SU-DHL-6 (cell line): ENCODE measurements at regions not wholly inside any gene's neighbourhood (a gene's known extent, or its start where the extent isn't known, plus 50 kb on each side); places are given as distances from the start of the nearest gene placed in this dataset.

Source experiments
- H2AFZ ChIP-seq: fragments of 200-600 bp; sonication (generic); 2 replicates; pipeline ENCODE4 v1.6.1; 2014; ENCODE audit warnings: low read depth, mild to moderate bottlenecking, moderate library complexity, mixed read lengths, antibody characterized with exemption, low read length; ENCODE audit not compliant: severe bottlenecking
- H3F3A ChIP-seq: fragments of 200-600 bp; shearing (Covaris generic); 2 replicates; pipeline ENCODE4 v1.6.0; 2016; ENCODE audit warnings: antibody characterized with exemption, mild to moderate bottlenecking; ENCODE audit not compliant: insufficient read depth
- H3K27ac ChIP-seq: fragments of 200-600 bp; sonication (generic); 2 replicates; pipeline ENCODE4 v1.5.1; 2016; ENCODE audit warnings: low read depth, mild to moderate bottlenecking, low read length, moderate library complexity, mixed read lengths
- H3K27me3 ChIP-seq: fragments of 200-600 bp; sonication (generic), shearing (Covaris generic); 2 replicates; pipeline ENCODE4 v1.6.0; 2014; ENCODE audit warnings: mild to moderate bottlenecking, low read length
- H3K36me3 ChIP-seq: fragments of 200-600 bp; sonication (generic); 2 replicates; pipeline ENCODE4 v1.6.1; 2014; ENCODE audit warnings: mild to moderate bottlenecking, low read length, mixed read lengths
- H3K4me2 ChIP-seq: fragments of 300-600, 200-600 bp; shearing (Covaris generic), sonication (generic); 2 replicates; pipeline ENCODE4 v1.6.0; 2014; ENCODE audit warnings: low read length, low read depth, mild to moderate bottlenecking; ENCODE audit not compliant: poor library complexity, severe bottlenecking
- H3K4me3 ChIP-seq: fragments of 200-600 bp; sonication (generic); 2 replicates; pipeline ENCODE4 v1.5.1; 2014; ENCODE audit warnings: antibody characterized with exemption, low read length, mild to moderate bottlenecking, mixed read lengths; ENCODE audit not compliant: insufficient read depth, poor library complexity, severe bottlenecking
- H3K79me2 ChIP-seq: fragments of 200-600 bp; sonication (generic); 2 replicates; pipeline ENCODE4 v1.6.1; 2014; ENCODE audit warnings: mild to moderate bottlenecking, low read length, moderate library complexity; ENCODE audit not compliant: insufficient read depth
- H3K9ac ChIP-seq: fragments of 200-600 bp; sonication (generic); 2 replicates; pipeline ENCODE4 v1.7.0; 2014; ENCODE audit warnings: mild to moderate bottlenecking, low read length
- H3K9me2 ChIP-seq: fragments of 200-600 bp; sonication (generic); replicated peaks from 2 replicates; pipeline ENCODE4 v1.6.1; 2014; ENCODE audit warnings: low read length; ENCODE audit not compliant: insufficient read depth
- H3K9me3 ChIP-seq: fragments of 200-600 bp; sonication (generic); 2 replicates; pipeline ENCODE4 v1.6.1; 2014; ENCODE audit warnings: low read length, mixed read lengths; ENCODE audit not compliant: insufficient read depth
- H4K20me1 ChIP-seq: fragments of 200-600 bp; sonication (generic); 2 replicates; pipeline ENCODE4 v1.6.1; 2014; ENCODE audit warnings: low read depth, mild to moderate bottlenecking, antibody characterized with exemption, low read length, moderate library complexity, mixed read lengths
- EZH2phosphoT487 ChIP-seq: fragments of 200-600 bp; sonication (generic), shearing (Covaris generic); conservative IDR thresholded peaks from 2 replicates; pipeline ENCODE4 v1.6.1; 2018; ENCODE audit warnings: mild to moderate bottlenecking, antibody characterized with exemption, low read length, moderate library complexity, mixed read lengths
- TF ChIP-seq, protein P1 (sequence below): fragments of 200-600 bp; sonication (generic); IDR thresholded peaks from one replicate; pipeline ENCODE4 v1.5.1; 2017; ENCODE audit warnings: antibody characterized with exemption, mild to moderate bottlenecking, low read length, moderate library complexity; ENCODE audit not compliant: insufficient read depth, poor library complexity, severe bottlenecking

- Histone ChIP-seq H3K4me3 (no peak overlapping the region), H3K4me2 (no peak overlapping the region), H3K9me2 (no peaks in the 10 kb centered on the region), H3K27ac (no peak overlapping the region), H3K27me3 (no peaks in the 10 kb centered on the region), H3K9ac (no peak overlapping the region), H3K79me2 (no peaks in the 10 kb centered on the region), H2AFZ (no peak overlapping the region), H3F3A (no peaks in the 10 kb centered on the region), H4K20me1 (no peaks in the 10 kb centered on the region), H3K9me3 (no peaks in the 10 kb centered on the region), H3K36me3 (no peaks in the 10 kb centered on the region)
- TF ChIP-seq, protein P1, sequence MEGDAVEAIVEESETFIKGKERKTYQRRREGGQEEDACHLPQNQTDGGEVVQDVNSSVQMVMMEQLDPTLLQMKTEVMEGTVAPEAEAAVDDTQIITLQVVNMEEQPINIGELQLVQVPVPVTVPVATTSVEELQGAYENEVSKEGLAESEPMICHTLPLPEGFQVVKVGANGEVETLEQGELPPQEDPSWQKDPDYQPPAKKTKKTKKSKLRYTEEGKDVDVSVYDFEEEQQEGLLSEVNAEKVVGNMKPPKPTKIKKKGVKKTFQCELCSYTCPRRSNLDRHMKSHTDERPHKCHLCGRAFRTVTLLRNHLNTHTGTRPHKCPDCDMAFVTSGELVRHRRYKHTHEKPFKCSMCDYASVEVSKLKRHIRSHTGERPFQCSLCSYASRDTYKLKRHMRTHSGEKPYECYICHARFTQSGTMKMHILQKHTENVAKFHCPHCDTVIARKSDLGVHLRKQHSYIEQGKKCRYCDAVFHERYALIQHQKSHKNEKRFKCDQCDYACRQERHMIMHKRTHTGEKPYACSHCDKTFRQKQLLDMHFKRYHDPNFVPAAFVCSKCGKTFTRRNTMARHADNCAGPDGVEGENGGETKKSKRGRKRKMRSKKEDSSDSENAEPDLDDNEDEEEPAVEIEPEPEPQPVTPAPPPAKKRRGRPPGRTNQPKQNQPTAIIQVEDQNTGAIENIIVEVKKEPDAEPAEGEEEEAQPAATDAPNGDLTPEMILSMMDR, result no peak
- TF ChIP-seq EZH2phosphoT487, result no peak
Measured at GRCh38 chr14:106346084-106346483, 819.7 kb downstream of the TMEM121 start.

DNA sequence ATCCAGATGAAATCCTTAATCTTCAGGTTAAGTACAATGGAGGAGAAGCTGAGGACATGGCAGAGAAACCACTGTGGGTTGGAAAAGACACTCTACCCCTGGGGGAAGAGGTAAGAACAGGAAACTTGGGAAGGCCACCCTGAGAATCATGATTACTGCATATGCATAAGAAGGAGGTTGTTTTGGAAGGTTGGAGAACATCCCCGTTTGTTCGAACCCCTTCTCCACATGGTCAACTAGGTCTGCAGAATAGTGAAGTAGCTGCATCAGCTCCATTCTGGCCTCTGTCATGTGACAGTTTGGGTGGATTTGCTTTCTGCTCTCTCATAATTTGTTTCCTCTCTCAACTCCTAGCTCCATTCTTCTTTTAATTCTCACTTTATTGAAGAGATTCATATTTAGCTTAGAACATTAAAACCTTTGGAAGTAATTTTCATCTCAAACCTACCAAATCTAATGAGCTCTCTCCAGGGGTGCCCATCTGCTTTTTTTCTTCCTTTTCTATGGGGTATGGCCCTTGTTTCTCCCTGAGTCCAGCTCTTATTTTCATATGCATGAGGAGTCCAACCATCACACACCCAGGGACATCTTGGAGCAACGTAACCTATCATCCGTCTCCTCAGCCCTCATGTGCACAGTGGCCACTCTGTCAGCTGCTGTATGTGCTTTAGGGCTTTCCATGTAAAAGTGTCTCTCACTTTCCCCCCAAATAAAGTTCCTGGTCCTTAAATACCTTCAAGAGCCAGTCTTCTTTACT is 820.3 kb downstream of the TMEM121 start:
- H3K9me3 ChIP-seq, result no peaks in the 10 kb centered on the region
- H2AFZ ChIP-seq, result no peak overlapping the region
- no peaks in the 10 kb centered on the region for H3K27me3 ChIP-seq
- H3K4me3 ChIP-seq, result no peak overlapping the region
- no peaks in the 10 kb centered on the region for H3K9me2 ChIP-seq
- no peaks in the 10 kb centered on the region for H4K20me1 ChIP-seq
- no peak for TF ChIP-seq EZH2phosphoT487
- TF ChIP-seq, protein P1, result no peak
- no peak overlapping the region for H3K9ac ChIP-seq
- no peak overlapping the region for H3K27ac ChIP-seq
- no peak overlapping the region for H3K4me2 ChIP-seq
- no peaks in the 10 kb centered on the region for H3K79me2 ChIP-seq
- H3K36me3 ChIP-seq, result no peaks in the 10 kb centered on the region
- H3F3A ChIP-seq, result no peaks in the 10 kb centered on the region

DNA sequence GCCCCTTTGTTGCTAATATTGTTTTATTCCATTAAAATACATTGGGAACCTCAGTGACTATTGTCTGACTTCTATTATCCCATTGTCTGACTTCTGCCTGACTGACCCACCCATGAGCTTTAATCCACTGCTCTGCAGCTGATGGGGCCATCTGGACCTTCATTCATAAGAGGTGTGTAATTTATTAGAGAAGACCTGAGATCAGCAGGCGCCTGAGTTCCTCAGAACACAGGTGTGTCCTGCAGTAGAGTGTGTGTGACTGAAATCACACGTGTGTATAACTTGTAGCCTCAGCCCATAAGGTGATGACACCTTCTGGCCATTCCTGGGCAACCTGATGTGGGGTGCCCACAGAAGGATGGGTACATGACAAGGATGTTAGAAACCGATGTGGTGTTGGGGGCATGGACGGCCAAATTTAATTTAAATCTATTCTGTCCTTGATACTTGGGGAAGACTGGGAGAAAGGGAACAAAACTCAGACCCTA is 821.0 kb downstream of the TMEM121 start:
- no peaks in the 10 kb centered on the region for H3K9me2 ChIP-seq
- H3K27me3 ChIP-seq, result no peaks in the 10 kb centered on the region
- no peak overlapping the region for H3K9ac ChIP-seq
- H3K36me3 ChIP-seq, result no peaks in the 10 kb centered on the region
- no peak overlapping the region for H3K4me3 ChIP-seq
- H3K9me3 ChIP-seq, result no peaks in the 10 kb centered on the region
- no peak overlapping the region for H3K27ac ChIP-seq
- H3K79me2 ChIP-seq, result no peaks in the 10 kb centered on the region
- no peaks in the 10 kb centered on the region for H4K20me1 ChIP-seq
- H2AFZ ChIP-seq, result no peak overlapping the region
- TF ChIP-seq, protein P1, result no peak
- TF ChIP-seq EZH2phosphoT487, result no peak
- H3F3A ChIP-seq, result no peaks in the 10 kb centered on the region
- no peak overlapping the region for H3K4me2 ChIP-seq
